Astrocyte of the cerebellum (primary cell): ENCODE measurements at regions not wholly inside any gene's neighbourhood (a gene's known extent, or its start where the extent isn't known, plus 50 kb on each side); places are given as distances from the start of the nearest gene placed in this dataset.
"Not testable (repeated sequence)": the region's sequence is repeated elsewhere in the genome, so short reads cannot be mapped to it uniquely, and the experiment has no call there.

Experiments
- DNase-seq: peaks from one replicate; pipeline ENCODE4 v3.0.0-alpha.2; 2011; ENCODE audit warnings: low read depth
- H3K4me3 ChIP-seq: 2 replicates; pipeline ENCODE4 v1.5.1; 2011; ENCODE audit warnings: mild to moderate bottlenecking, low read depth, low read length, moderate library complexity
- CTCF ChIP-seq: IDR thresholded peaks from 2 replicates; pipeline ENCODE4 v1.5.1; 2012; ENCODE audit warnings: low read length, low read depth, moderate library complexity, mild to moderate bottlenecking; ENCODE audit errors: missing control alignments
- in situ Hi-C: cut with HindIII; loops from 2 replicates; pipeline ENCODE4 v1.10.0; 2017; ENCODE audit warnings: low sequenced_read_pairs

- in situ Hi-C loops: no loop called here
- no peak overlapping the region for H3K4me3 ChIP-seq
- no peak for DNase-seq
- no peak for TF ChIP-seq CTCF
Observed at GRCh38 chr13:80528733-80529132, 187.8 kb upstream of the SPRY2 start.

GRCh38 chr13:80527400-80527799 is 186.5 kb upstream of the SPRY2 start:
- in situ Hi-C loops: no loop called here
- H3K4me3 ChIP-seq: no peak overlapping the region
- TF ChIP-seq CTCF: no peak
- no peak for DNase-seq

GRCh38 chr13:80524447-80525215 is 183.7 kb upstream of the SPRY2 start:
- DNase-seq: no peak
- in situ Hi-C loops: no loop called here
- TF ChIP-seq CTCF: no peak
- H3K4me3 ChIP-seq: no peak overlapping the region

GRCh38 chr13:80523134-80523533 is 182.2 kb upstream of the SPRY2 start:
- in situ Hi-C loops: no loop called here
- TF ChIP-seq CTCF: no peak
- no peak overlapping the region for H3K4me3 ChIP-seq
- DNase-seq: no peak

GRCh38 chr13:80522463-80522862 is 181.5 kb upstream of the SPRY2 start:
- H3K4me3 ChIP-seq, DNase-seq, in situ Hi-C loops: not testable (repeated sequence)

- in situ Hi-C loops: no loop called here
- no peak for DNase-seq
- H3K4me3 ChIP-seq: no peak overlapping the region
- no peak for TF ChIP-seq CTCF
Observed at GRCh38 chr13:80516818-80517348, 176.0 kb upstream of the SPRY2 start.

- DNase-seq: no peak
- no peak for TF ChIP-seq CTCF
- no peak overlapping the region for H3K4me3 ChIP-seq
- in situ Hi-C loops: no loop called here
Observed at GRCh38 chr13:80515296-80515695, 174.4 kb upstream of the SPRY2 start.
